Natural killer cell (primary cell): ENCODE measurements at regions not wholly inside any gene's neighbourhood (a gene's known extent, or its start where the extent isn't known, plus 50 kb on each side); places are given as distances from the start of the nearest gene placed in this dataset.

Experiments used
- ATAC-seq, 3 donors: fragments of 150-1000 bp in 2 of 3; fragments of 200-7000 bp in 1 of 3; cut with Tn5 transposase; 1 replicate in 1 of 3; 2 replicates in 2 of 3; pipeline ENCODE4 v1.10.0; 2021; ENCODE audit warnings: mild to moderate bottlenecking in 2 of 3, moderate library complexity in 2 of 3
- DNase-seq, 2 donors: peaks; one replicate each; pipeline versions ENCODE4 v3.0.0 to v3.0.0-alpha.2; 2013 to 2021; ENCODE audit warnings: mixed read lengths in 1 of 2
- H3K27ac ChIP-seq: one replicate; pipeline ENCODE4 v1.5.1; 2013; ENCODE audit warnings: mild to moderate bottlenecking, low read length
- H3K27me3 ChIP-seq: one replicate; pipeline ENCODE4 v1.6.1; 2013; ENCODE audit warnings: low read length; ENCODE audit not compliant: control insufficient read depth, insufficient read depth
- H3K36me3 ChIP-seq: one replicate; pipeline ENCODE4 v1.6.1; 2013; ENCODE audit warnings: low read length; ENCODE audit not compliant: control insufficient read depth, insufficient read depth
- H3K4me1 ChIP-seq: one replicate; pipeline ENCODE4 v1.6.1; 2013; ENCODE audit warnings: low read length; ENCODE audit not compliant: control insufficient read depth, insufficient read depth
- H3K4me3 ChIP-seq: one replicate; pipeline ENCODE4 v1.5.1; 2013; ENCODE audit warnings: low read length
- H3K9me3 ChIP-seq: one replicate; pipeline ENCODE4 v1.6.1; 2013; ENCODE audit warnings: low read length; ENCODE audit not compliant: control insufficient read depth, insufficient read depth
- H3K27ac Mint-ChIP-seq, 2 donors: one replicate each; pipeline ENCODE4 v1.8.0; 2022; ENCODE audit warnings: mild to moderate bottlenecking in 2 of 2, mixed read lengths in 2 of 2, moderate library complexity in 1 of 2
- H3K27me3 Mint-ChIP-seq, 2 donors: one replicate each; pipeline ENCODE4 v1.8.0; 2022; ENCODE audit warnings: low read depth in 2 of 2, mixed read lengths in 2 of 2
- H3K36me3 Mint-ChIP-seq: one replicate; pipeline ENCODE4 v1.8.0; 2022; ENCODE audit warnings: mixed read lengths
- H3K4me1 Mint-ChIP-seq, 2 donors: one replicate each; pipeline ENCODE4 v1.8.0; 2022; ENCODE audit warnings: mixed read lengths in 2 of 2
- H3K4me3 Mint-ChIP-seq: one replicate; pipeline ENCODE4 v1.8.0; 2022; ENCODE audit warnings: mild to moderate bottlenecking, moderate library complexity, mixed read lengths
- H3K9me3 Mint-ChIP-seq, 2 donors: one replicate each; pipeline ENCODE4 v1.8.0; 2022; ENCODE audit warnings: mixed read lengths in 2 of 2
- CTCF ChIP-seq: fragments of 200-600 bp; IDR thresholded peaks from one replicate; pipeline ENCODE4 v1.8.0; 2022; ENCODE audit warnings: antibody characterized with exemption
- WGBS: methylation state at CpG from one replicate; pipeline ENCODE4 v1.1.7; 2013; ENCODE audit warnings: missing lambda C conversion rate; ENCODE audit not compliant: insufficient coverage; 5-methylcytosine and 5-hydroxymethylcytosine counted together
- intact Hi-C: fragments of 100-400 bp; cut with micrococcal nuclease; formaldehyde crosslinking; loops from one replicate; pipeline ENCODE4 v1.14.2; 2022

- Mint-ChIP-seq H3K9me3 (peaks cover 7 to 20% of the 10 kb centered on the region in 2 donors), H3K27ac (no peak overlapping the region), H3K4me3 (no peak overlapping the region), H3K36me3 (peaks cover 6% of the 10 kb centered on the region), H3K4me1 (no peaks in the 10 kb centered on the region), H3K27me3 (no peaks in the 10 kb centered on the region)
- Histone ChIP-seq H3K36me3 (no peaks in the 10 kb centered on the region), H3K9me3 (no peaks in the 10 kb centered on the region), H3K4me1 (no peaks in the 10 kb centered on the region), H3K4me3 (no peak overlapping the region), H3K27me3 (no peaks in the 10 kb centered on the region), H3K27ac (no peak overlapping the region)
- ATAC-seq (no peak), DNase-seq (no peak)
- TF ChIP-seq CTCF: no peak
- intact Hi-C loops: no loop called here
- WGBS: no CpG with 5 or more reads among the region's 2 CpGs
These were observed 642.5 kb upstream of the PCDH10 start for GRCh38 chr4:132506568-132506967.

GRCh38 chr4:132513491-132513890 lies 635.6 kb upstream of the PCDH10 start:
- TF ChIP-seq CTCF: no peak
- no peak for ATAC-seq

GRCh38 chr4:132526652-132527051 lies 622.4 kb upstream of the PCDH10 start:
- Mint-ChIP-seq H3K9me3 (peaks cover 4 to 9% of the 10 kb centered on the region in 2 donors), H3K36me3 (no peaks in the 10 kb centered on the region), H3K4me3 (no peak overlapping the region), H3K4me1 (no peaks in the 10 kb centered on the region), H3K27ac (no peak overlapping the region), H3K27me3 (no peaks in the 10 kb centered on the region)
- Histone ChIP-seq H3K4me3 (no peak overlapping the region), H3K36me3 (no peaks in the 10 kb centered on the region), H3K27ac (no peak overlapping the region), H3K27me3 (no peaks in the 10 kb centered on the region), H3K4me1 (no peaks in the 10 kb centered on the region), H3K9me3 (no peaks in the 10 kb centered on the region)
- intact Hi-C loops: no loop called here
- TF ChIP-seq CTCF: no peak
- ATAC-seq (no peak), DNase-seq (no peak)
- no CpG with 5 or more reads among the region's 1 CpG for WGBS

More at GRCh38 chr4:132513491-132513890, 635.6 kb upstream of the PCDH10 start:
- H3K4me1 Mint-ChIP-seq: no peaks in the 10 kb centered on the region
- no peak for DNase-seq
- 54% methylated on average over 2 of the region's 2 CpGs for WGBS
- Histone ChIP-seq H3K36me3 (no peaks in the 10 kb centered on the region), H3K9me3 (no peaks in the 10 kb centered on the region), H3K4me1 (no peaks in the 10 kb centered on the region), H3K27ac (no peak overlapping the region), H3K27me3 (no peaks in the 10 kb centered on the region), H3K4me3 (no peak overlapping the region)
- no peak overlapping the region for H3K27ac Mint-ChIP-seq
- H3K27me3 Mint-ChIP-seq: no peaks in the 10 kb centered on the region
- H3K36me3 Mint-ChIP-seq: peaks cover 6% of the 10 kb centered on the region
- intact Hi-C loops: no loop called here
- no peak overlapping the region for H3K4me3 Mint-ChIP-seq
- H3K9me3 Mint-ChIP-seq: peaks cover 6 to 24% of the 10 kb centered on the region in 2 donors

GRCh38 chr4:132527817-132528216 lies 621.3 kb upstream of the PCDH10 start:
- H3K36me3 Mint-ChIP-seq: no peaks in the 10 kb centered on the region
- Histone ChIP-seq H3K27ac (no peak overlapping the region), H3K4me3 (no peak overlapping the region), H3K4me1 (no peaks in the 10 kb centered on the region), H3K36me3 (no peaks in the 10 kb centered on the region), H3K27me3 (no peaks in the 10 kb centered on the region), H3K9me3 (no peaks in the 10 kb centered on the region)
- TF ChIP-seq CTCF: no peak
- no peak for DNase-seq
- intact Hi-C loops: no loop called here
- no peak overlapping the region for H3K4me3 Mint-ChIP-seq
- H3K27me3 Mint-ChIP-seq: no peaks in the 10 kb centered on the region
- H3K27ac Mint-ChIP-seq: no peak overlapping the region
- no CpG with 5 or more reads among the region's 1 CpG for WGBS
- no peaks in the 10 kb centered on the region for H3K4me1 Mint-ChIP-seq
- peaks cover 4 to 9% of the 10 kb centered on the region in 2 donors for H3K9me3 Mint-ChIP-seq
- ATAC-seq: no peak
